GM21723 (cell line): ENCODE measurements at regions not wholly inside any gene's neighbourhood (a gene's known extent, or its start where the extent isn't known, plus 50 kb on each side); places are given as distances from the start of the nearest gene placed in this dataset.
"Not testable (repeated sequence)": the region's sequence is repeated elsewhere in the genome, so short reads cannot be mapped to it uniquely, and the experiment has no call there.

Experiments used
- ATAC-seq: cut with Tn5 transposase; IDR thresholded peaks from one replicate; pipeline ENCODE4 v1.9.1; 2021; ENCODE audit warnings: mild to moderate bottlenecking, moderate library complexity; ENCODE audit not compliant: unreplicated experiment

DNA sequence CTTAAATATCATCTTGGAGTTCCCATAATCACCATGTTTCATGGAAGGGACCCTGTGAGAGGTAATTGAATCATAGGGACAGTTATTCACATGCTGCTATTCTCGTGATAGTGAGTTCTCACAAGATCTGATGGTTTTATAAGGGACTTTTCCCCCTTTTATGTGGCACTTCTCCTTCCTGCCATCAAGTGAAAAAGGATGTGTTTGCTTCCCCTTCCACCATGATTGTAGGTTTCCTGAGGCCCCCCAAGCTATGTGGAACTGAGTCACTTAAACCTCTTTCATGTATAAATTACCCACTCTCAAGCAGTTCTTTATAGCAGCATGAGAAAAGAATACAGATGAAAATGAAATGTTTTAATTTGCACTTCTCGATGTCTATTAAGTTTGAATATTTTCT lies 112.0 kb downstream of the ZNF648 start:
- ATAC-seq = no peak

DNA sequence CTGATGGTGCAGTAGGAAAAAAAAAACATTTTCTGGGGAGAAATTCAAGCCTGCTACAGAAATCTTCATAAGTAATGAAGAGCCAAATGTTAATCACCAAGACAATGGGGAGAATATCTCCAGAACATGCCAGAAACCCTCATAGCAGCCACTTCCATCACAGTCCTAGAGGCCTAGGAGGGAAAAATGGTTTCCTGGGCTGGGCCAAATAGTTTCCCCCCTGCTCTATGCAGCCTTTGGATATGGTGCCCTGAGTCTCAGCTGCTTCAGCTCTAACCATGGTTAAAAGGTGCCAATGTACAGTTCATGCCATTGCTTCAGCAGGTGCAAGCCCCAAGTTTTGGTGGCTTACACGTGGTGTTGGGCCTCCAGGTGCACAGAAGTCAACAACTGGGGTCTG lies 113.1 kb downstream of the ZNF648 start:
- no peak for ATAC-seq

DNA sequence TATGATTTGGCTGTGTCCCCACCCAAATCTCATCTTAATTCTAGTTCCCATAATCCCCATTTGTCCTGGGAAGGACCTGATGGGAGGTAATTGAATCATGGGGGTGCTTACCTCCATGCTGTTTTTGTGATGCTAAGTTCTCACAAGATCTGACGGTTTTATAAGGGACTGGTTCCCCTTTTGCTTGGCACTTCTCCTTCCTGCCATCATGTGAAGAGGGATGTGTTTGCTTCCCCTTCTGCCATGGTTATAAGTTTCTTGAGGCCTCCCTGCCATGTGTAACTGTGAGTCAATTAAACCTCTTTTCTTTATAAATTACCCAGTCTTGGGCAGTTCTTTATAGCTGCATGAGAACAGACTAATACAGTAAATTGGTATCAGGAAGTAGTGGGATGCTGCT lies 114.1 kb downstream of the ZNF648 start:
- no peak for ATAC-seq

DNA sequence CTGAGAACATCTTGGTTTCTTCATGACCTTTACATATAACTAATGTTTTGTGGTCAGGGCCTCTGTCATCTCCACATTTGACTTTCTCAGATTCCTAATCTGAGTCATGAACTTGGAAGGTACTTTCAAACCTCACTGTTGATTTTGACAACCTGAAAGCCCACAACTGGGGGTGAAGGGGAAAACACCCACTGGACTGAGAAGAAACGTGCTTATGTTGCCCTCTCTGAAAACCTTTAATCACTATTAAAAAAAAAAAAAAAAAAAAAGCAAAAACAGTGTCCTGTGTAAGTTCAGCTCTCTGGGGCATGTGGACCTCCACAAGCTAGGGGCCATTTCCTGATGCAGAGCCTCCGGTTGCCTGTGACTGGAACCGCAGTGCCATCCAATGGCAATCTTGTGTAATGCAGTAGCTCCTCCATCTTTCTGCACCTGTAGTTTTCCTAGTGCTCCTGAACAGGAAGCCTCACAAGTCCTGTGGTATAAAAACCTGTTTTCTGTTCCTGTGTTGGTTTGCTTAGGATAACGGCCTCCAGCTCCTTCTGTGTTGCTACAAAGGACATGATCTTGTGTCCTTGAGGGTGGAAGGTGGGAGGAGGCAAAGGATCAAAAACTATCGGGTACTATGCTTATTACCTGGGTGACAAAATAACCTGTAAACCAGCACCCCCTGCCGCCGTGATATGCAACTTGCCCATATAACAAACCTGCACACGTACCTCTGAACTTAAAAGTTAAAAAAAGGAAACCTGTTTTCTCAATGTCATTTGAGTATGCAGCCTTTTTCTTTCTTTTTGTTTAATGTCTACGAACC lies 124.5 kb downstream of the ZNF648 start:
- ATAC-seq = peak; percentile 86

DNA sequence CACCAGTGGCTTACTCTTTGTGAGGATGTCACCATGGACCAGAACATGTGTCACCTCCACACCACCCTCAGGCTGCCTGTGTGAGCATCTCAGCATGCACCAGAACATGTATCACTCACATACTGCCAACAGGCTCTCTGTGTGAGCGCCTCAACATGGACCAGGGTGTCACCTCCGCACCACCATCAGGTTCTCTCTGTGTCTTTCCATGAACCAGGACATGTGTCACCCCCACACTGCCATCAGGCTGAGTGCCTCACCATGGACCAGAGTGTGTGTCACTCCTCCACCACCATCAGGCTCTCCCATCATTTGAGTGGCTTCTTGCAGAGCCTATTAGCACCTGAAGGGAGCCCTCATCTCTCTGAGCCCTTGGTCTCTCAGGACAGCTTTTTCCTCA lies 125.2 kb downstream of the ZNF648 start:
- peak; percentile 35 for ATAC-seq

DNA sequence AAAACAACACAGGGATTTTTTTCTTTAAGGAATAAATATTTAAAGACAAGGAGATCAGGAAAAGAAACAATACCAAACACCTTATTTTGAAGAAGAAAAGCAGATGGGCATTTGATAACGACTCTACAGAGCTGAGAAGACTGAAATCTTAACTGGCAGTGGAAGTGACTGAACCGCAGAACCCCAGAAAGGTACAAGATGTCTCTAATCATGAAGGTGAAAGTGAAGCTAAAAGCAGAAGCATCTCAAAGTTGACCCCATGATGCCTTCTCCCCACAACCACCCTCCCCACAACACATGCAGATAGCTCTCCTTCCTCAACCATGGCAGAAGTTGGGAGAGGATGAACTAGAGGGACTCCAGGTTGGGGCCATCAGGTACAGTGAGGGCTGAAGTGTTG lies 129.6 kb downstream of the ZNF648 start:
- ATAC-seq = no peak

DNA sequence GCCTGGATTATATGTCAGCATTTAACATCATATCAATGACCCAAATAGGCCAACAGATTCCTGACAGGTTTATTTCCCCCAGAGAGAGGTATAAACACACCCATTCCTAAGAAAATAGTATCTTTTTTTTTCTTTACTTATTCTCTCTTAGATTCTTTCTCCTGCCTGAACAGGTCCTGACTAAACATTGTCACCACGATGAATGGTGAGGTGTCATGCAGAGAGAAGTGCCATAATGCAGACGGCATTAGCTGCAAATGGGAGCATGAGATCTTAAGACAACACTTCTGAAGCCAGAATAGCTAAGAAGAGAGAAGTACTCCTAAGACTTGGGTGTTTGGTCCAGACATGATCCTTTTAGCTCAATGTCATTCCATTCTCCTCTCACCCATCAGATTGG lies 131.3 kb downstream of the ZNF648 start:
- no peak for ATAC-seq

DNA sequence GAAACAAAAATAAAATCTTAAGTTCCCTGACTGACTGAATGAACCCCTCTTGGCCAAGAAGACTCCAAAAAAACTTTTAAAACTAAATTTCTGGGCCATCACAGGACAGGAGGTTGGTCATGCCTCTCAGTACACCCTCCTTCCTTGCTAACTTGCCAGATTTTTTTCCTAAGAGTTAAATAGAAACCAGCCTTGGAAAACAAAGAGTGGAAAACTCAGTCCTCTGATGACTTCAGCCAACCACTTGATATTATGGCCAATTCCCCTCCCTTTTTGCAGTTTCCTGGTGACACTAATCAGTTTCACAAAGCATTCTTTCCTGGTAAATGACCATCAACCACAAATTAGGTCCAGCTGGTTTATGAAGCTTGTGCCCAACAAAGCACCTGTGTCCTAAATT lies 134.8 kb downstream of the ZNF648 start:
- no peak for ATAC-seq

DNA sequence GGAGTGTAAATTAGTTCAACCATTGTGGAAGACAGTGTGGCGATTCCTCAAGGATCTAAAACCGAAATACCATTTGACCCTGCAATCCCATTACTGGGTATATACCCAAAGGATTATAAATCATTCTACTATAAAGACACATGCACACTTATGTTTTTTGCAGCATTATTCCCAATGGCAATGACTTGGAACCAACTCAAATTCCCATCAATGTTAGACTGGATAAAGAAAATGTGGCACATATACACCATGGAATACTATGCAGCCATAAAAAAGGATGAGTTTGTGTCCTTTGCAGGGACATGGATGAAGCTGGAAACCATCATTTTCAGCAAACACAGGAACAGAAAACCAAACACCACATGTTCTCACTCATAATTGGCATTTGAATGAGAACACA lies 137.5 kb downstream of the ZNF648 start:
- not testable (repeated sequence) for ATAC-seq

DNA sequence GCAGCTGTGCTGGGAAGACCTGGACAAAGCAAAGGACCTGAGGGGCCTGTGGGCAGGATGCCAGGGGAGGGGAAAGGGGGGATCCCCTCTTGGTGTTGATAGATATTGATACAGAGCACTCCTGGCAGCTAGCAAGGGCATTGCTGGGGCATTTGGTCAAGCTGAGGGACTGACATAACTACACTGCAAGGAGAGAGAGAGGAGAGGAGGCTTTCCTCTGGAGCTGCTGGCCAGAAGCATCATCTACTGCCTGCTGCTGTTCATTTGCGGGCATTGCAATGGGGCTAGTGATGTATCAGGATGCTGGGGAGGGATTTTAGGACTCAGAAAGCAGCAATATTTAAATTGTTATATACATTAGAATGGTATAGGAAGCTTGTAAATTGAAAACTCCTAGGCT lies 142.0 kb downstream of the ZNF648 start:
- ATAC-seq = no peak

DNA sequence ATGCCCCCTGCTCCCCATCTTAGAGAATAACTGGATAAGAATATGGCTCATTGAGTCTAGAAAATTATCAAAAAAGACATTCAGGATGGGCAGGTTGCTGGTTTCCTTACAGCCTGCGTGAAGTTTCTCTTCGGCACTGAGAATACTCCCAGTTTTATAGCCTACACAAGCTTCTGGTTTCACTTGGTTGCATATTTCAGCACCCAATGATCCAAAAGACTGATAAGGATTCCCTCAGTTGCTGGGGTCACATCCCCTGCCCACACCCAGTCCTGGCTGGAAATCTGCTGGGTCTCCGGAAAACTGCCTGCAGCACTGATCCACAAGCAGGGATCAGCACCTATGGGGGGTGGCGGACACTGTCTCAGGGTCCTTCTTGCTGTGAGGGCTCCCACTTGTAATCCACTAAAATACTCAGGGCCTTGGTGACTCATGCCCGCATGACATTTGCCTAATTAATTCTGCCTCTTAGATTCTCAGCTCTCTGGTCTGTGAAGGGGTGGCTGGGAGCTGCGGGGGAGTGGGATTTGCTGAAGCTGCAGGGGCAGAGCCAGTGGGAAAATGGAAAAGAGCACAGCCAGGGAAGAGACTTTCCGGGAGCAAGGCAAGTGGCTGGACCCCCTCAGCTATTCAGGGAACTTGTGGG lies 142.5 kb downstream of the ZNF648 start:
- no peak for ATAC-seq

DNA sequence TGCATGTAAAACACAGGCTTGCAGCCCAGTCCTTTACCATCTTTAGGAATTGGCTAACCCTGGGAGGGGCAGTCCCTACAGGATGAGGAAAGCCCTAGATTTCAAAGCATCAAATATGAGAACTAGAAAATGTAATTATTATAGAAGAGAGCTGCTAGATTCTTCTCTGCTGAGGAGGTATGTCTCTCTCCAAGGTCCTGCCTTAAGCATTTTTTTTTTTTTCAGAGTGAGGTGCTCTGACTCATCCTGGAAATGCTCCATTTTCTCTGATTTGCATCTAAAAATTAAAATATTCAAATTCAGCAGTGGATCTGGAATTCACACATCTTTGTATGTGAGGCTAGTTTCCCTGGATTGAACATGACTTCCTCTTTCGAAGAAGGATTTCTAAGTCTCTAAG lies 149.8 kb downstream of the ZNF648 start:
- no peak for ATAC-seq

DNA sequence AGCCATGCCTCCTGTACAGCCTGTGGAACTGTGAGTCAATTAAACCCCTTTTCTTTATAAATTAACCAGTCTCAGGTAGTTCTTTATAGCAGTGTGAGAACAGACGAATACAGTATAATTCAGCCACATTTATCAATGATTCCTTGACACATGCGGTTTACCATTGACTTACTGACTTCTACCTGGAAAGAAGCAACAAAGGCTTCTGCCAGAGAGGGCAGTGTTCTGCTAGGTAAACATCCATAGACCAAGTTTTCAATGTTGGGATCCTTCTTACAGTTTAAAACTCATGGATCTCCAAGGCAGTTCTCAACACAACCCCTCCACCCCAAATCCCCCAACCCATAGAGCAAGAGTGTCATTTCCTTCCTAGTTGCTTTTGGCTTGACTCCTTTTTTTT lies 150.6 kb downstream of the ZNF648 start:
- ATAC-seq = no peak

DNA sequence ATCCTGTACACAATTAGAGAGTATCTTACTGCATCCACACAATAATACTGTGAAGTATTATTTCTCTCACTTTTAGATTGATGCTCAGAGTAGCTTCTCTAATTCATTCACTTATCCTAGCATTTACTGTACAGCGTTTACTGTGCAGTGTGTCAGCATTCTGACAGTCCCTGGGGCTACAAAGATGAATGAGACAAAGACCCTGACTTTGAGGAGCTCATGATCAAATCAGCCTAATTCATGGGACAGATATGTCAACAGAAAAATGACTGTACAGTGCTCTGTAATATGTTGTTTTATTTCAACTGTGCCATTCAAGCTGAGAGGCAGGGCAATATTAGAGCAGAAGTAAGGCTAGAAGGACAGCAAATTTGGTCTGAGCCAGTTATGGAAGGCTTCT lies 152.5 kb downstream of the ZNF648 start:
- ATAC-seq = no peak

DNA sequence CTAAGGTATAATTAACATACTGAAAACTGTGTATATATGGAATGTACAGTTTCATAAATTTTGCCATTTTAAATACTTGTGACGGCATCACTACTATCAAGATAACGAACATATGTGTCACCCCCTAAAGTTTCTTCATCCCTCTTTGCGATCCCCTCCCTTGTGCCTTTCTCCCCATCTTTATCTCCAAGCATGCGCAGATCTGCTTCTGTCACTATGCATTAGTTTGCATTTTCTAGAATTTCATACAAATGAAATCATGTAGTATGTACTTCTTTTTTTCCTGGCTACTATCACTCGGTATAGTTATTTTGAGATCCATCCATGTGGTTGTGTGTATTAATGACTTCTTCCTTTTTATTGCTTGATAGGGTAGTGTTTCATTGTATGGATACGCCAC lies 154.9 kb downstream of the ZNF648 start:
- ATAC-seq = no peak

DNA sequence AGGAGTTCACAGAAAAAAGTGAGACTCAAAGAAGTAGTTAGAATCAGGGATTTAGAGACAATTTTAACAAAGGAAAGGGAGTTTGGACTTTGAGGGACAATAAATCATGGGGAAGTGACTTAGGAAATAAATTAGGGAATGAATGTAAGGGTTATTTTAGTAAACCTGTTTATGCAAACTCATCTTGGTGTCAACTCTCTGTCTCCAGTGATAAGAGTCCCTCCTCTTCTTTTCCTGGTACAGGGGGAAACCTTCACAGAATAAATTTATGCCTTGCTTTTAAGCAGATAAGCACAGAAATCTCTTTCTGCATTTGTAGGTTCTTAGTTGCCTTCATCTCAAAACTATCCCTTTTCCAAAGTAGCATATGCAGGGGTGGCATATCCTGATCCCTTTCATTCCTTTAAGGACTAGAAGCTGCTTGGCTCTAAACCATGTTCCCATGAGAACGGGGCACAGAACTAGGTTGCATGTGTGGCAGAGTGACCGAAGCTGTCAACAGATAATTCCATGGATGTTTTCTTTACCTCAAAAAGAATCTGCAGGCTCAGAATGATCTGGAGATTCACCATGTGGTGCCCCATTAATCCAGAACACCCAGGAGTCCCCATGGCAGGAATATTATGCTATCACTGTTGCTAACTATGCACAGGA lies 155.4 kb downstream of the ZNF648 start:
- no peak for ATAC-seq

DNA sequence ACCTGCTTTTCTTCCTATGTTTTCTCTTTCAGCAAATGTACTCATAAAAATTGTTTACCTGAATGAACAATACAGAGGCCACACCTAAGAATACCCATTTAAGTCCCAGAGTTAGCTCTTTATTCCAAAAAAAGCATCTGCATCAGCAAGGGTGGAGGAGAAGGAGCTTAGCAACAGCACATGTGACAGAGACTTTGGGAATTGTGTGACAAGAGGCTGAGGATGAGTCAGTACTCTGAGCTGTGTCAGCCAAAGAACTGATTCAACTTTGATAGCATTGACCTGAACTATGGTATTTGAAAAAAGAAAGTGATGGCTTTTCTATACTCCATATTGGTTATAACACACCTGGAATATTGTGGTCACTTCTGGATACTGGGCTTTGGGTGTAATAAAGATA lies 162.7 kb downstream of the ZNF648 start:
- no peak for ATAC-seq

DNA sequence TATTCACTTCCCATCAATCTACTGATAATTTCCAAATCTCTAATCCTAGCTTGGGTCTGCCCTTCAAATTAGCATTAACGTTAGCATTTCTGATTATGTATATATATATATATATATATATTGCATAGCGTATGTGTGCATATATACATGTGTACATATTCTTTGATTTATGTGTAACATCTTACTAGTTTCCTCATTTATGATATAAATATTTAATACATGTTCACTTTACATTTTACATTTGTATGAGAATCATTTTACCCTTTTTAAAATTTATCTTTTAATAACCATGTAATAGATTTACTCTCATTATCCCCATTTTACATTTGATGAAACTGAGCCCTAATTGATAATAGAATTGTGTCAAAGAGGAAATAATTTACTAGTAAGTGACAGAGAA lies 164.7 kb downstream of the ZNF648 start:
- ATAC-seq = no peak

DNA sequence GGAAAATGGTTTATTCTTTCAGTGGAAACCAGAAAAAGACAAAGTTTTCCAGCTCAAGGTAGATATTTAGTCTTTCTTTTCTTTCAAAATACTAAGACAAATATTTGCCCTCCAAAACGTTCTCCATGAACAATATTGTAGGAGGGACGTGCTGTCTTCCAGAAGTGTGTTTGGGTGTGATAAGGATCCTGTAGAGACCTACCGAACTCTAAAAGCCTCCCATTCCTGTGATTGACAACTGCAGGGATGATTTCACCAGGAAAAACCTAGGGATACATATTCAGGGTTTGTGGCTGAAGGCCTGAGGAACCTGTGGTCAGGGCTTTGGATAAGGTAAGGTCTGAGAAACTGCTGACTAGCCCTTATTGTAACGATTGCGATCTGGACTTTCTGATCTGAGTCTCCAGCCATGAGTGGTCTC lies 167.1 kb downstream of the ZNF648 start:
- ATAC-seq = no peak

DNA sequence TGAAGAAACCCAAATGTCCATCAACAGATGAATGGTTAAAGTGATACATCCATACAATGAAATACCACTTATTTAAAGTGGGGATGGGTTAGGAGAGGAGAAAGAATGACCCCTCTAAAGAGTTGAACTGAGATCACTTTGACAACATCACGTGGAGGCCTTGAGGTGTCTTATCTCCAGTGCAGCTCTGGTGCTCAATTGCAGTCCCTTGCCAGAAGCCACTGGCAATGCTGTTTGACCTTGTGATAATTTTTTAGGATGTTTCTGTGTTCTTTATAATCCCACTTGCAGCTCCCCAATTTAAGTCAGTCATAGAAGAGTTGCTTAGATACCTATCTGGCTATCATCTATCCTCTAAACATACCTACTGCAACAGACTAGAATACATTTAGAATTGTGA lies 167.6 kb downstream of the ZNF648 start:
- ATAC-seq = no peak

DNA sequence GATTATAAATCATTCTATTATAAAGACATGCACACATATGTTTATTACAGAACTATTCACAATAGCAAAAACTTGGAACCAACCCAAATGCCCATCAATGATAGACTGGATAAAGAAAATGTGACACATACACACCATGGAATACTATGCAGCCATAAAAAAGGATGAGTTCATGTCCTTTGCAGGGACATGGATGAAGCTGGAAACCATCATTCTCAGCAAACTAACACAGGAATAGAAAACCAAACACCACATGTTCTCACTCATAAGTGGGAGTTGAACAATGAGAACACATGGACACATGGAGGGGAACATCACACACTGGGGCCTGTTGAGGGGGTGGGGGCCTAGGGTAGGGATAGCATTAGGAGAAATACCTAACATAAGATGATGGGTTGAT lies 168.4 kb downstream of the ZNF648 start:
- not testable (repeated sequence) for ATAC-seq

DNA sequence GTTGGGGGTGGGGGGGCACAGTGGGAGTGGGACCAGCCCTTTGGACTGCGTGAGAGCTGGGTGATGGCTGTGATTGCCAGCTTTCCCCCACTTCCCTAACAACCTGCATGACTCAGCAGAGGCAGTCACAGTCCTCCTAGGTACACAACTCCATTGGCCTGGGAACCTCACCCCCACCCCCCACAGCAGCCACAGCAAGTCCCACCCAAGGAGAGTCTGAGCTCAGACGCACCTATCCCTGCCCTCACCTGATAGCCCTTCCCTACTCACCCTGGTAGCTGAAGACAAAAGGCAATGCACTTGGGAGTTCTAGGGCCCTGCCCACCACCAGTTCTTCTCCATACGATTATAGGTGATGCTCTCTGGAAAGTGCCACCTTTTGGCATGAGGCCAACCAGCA lies 188.9 kb downstream of the ZNF648 start:
- no peak for ATAC-seq
